Lung (tissue), 12 donors: ENCODE measurements at regions not wholly inside any gene's neighbourhood (a gene's known extent, or its start where the extent isn't known, plus 50 kb on each side); places are given as distances from the start of the nearest gene placed in this dataset. TPM values are rescaled to one million over a fixed set of nuclear protein-coding genes. Genes with fewer than 3 reads are reported as not detected.

Experiments
- ATAC-seq: fragments of 200-7000 bp; cut with Tn5 transposase; one replicate; pipeline ENCODE4 v1.9.1; 2020; ENCODE audit warnings: moderate number of reproducible peaks; ENCODE audit not compliant: insufficient read depth, low FRiP score
- DNase-seq, 3 donors: peaks; one replicate each; pipeline ENCODE4 v3.0.0-alpha.2; 2013 to 2017
- H3K27ac ChIP-seq, 2 donors: one replicate each; pipeline ENCODE4 v1.5.1; 2013; ENCODE audit warnings: mild to moderate bottlenecking in 2 of 2, moderate library complexity in 2 of 2, control low read depth in 1 of 2, inconsistent platforms in 1 of 2, low read depth in 1 of 2, low read length in 1 of 2
- H3K27me3 ChIP-seq, 3 donors: one replicate each; pipeline ENCODE4 v1.5.1; 2013; ENCODE audit warnings: low read length in 2 of 3; ENCODE audit not compliant: control insufficient read depth in 3 of 3, insufficient read depth in 3 of 3
- H3K36me3 ChIP-seq, 4 donors: one replicate each; pipeline ENCODE4 v1.5.1; 2013; ENCODE audit warnings: low read length in 4 of 4, mild to moderate bottlenecking in 1 of 4, moderate library complexity in 1 of 4; ENCODE audit not compliant: control insufficient read depth in 4 of 4, insufficient read depth in 4 of 4
- H3K4me1 ChIP-seq, 5 donors: one replicate each; pipeline ENCODE4 v1.5.1; 2013; ENCODE audit warnings: low read length in 5 of 5, mild to moderate bottlenecking in 2 of 5, moderate library complexity in 1 of 5; ENCODE audit not compliant: control insufficient read depth in 5 of 5, insufficient read depth in 5 of 5
- H3K4me3 ChIP-seq: one replicate; pipeline ENCODE4 v1.5.1; 2013; ENCODE audit warnings: mild to moderate bottlenecking, control low read depth, moderate library complexity
- H3K9ac ChIP-seq, 2 donors: one replicate each; pipeline ENCODE4 v1.5.1; 2013; ENCODE audit warnings: low read length in 2 of 2, control low read depth in 1 of 2; ENCODE audit not compliant: insufficient read depth in 1 of 2
- H3K9me3 ChIP-seq, 4 donors: one replicate each; pipeline ENCODE4 v1.5.1; 2013; ENCODE audit warnings: low read length in 3 of 4, mild to moderate bottlenecking in 1 of 4, moderate library complexity in 1 of 4; ENCODE audit not compliant: control insufficient read depth in 4 of 4, insufficient read depth in 3 of 4
- WGBS, 2 donors: extraction: QIAGEN DNeasy Blood & Tissue Kit; methylation state at CpG; one replicate each; pipeline ENCODE4 v1.1.7; 2013; 5-methylcytosine and 5-hydroxymethylcytosine counted together
- small RNA-seq: library from RNA; depleted of rRNA; stranded (forward); fragments of <200 nt; gene quantifications from one replicate; pipeline ENCODE3, GENCODE V24; 2014; ENCODE audit warnings: low replicate concordance
- TF ChIP-seq, protein P1 (sequence below): IDR thresholded peaks from 2 replicates; pipeline ENCODE4 v1.5.1; 2012; ENCODE audit warnings: mild to moderate bottlenecking; ENCODE audit errors: control extremely low read depth, extremely low read depth
- donor health status: control.
- donor health status: control.
- donor health status: Bipolar disorder and iron deficiency.
- donor health status: healthy.
- donor health status: DM: yes; HTN: yes; CAD: no.

DNA sequence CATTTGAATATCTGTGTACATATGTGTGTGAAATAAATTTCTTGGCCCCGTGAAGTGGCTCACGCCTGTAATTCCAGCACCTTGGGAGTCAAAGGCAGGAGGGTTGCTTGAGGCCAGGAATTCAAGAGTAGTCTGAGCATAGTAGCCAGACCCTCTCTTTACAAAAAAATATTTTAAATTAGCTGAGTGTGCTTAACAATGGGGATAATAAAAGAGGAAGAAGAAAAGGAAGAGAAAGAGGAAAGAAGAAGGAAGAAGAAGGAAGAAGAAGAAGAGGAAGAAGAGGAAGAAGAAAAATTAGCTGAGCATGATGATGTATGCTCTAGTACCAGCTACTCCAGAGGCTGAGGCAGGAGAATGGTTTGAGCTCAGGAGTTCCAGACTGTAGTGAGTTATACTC, 52.1 kb upstream of the XPO1 start:
- Histone ChIP-seq H3K4me3 (no peak overlapping the region), H3K9ac (no peak overlapping the region), H3K9me3 (peaks cover 0 to 4% (median 0%) of the 10 kb centered on the region in 4 donors), H3K4me1 (peaks cover 0 to 2% (median 0%) of the 10 kb centered on the region in 5 donors), H3K36me3 (no peaks in the 10 kb centered on the region), H3K27me3 (no peaks in the 10 kb centered on the region), H3K27ac (no peak overlapping the region)
- 94 to 95% methylated on average over 2 of the region's 2 CpGs for WGBS, 2 donors
- ATAC-seq (no peak), DNase-seq (no peak)
- TF ChIP-seq, protein P1, sequence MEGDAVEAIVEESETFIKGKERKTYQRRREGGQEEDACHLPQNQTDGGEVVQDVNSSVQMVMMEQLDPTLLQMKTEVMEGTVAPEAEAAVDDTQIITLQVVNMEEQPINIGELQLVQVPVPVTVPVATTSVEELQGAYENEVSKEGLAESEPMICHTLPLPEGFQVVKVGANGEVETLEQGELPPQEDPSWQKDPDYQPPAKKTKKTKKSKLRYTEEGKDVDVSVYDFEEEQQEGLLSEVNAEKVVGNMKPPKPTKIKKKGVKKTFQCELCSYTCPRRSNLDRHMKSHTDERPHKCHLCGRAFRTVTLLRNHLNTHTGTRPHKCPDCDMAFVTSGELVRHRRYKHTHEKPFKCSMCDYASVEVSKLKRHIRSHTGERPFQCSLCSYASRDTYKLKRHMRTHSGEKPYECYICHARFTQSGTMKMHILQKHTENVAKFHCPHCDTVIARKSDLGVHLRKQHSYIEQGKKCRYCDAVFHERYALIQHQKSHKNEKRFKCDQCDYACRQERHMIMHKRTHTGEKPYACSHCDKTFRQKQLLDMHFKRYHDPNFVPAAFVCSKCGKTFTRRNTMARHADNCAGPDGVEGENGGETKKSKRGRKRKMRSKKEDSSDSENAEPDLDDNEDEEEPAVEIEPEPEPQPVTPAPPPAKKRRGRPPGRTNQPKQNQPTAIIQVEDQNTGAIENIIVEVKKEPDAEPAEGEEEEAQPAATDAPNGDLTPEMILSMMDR, result no peak

DNA sequence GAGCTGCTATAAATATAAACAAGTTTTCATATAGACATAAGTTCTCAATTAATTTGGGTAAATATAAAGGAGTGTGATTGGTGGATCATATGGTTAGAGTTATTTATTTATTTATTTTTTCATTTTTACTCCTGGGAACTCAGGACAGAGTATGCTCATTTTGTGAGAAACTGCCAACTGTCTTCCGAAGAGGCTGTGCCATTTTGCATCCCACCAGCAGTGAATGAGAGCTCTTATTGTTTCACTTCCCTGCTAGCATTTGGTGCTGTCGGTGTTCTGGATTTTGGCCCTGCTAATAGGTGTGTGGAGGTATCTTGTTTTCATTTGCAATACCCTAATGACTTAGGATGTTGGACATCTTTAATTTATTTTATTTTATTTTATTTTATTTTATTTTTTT, 50.4 kb upstream of the XPO1 start:
- Histone ChIP-seq H3K27ac (no peak overlapping the region), H3K36me3 (no peaks in the 10 kb centered on the region), H3K27me3 (no peaks in the 10 kb centered on the region), H3K9me3 (peaks cover 0 to 4% (median 0%) of the 10 kb centered on the region in 4 donors), H3K4me1 (peaks cover 0 to 2% (median 0%) of the 10 kb centered on the region in 5 donors), H3K9ac (no peak overlapping the region), H3K4me3 (no peak overlapping the region)
- 75 to 84% methylated on average over 2 of the region's 2 CpGs for WGBS, 2 donors
- no peak for ATAC-seq
- no peak for DNase-seq
- TF ChIP-seq, protein P1, result no peak

Small RNAs in the stretch of these regions (small RNA-seq; reads per million reads assigned to genes)
- gene RNU6-1145P, result not detected
- not detected for gene RPS29P10
